NCI-H526 (cell line): ENCODE measurements at regions not wholly inside any gene's neighbourhood (a gene's known extent, or its start where the extent isn't known, plus 50 kb on each side); places are given as distances from the start of the nearest gene placed in this dataset.
"Not testable (repeated sequence)": the region's sequence is repeated elsewhere in the genome, so short reads cannot be mapped to it uniquely, and the experiment has no call there.

Experiments used
- DNase-seq, 2 experiments: peaks; one replicate each; lab custom pipeline; 2025; lab: John Stamatoyannopoulos, UW

DNA sequence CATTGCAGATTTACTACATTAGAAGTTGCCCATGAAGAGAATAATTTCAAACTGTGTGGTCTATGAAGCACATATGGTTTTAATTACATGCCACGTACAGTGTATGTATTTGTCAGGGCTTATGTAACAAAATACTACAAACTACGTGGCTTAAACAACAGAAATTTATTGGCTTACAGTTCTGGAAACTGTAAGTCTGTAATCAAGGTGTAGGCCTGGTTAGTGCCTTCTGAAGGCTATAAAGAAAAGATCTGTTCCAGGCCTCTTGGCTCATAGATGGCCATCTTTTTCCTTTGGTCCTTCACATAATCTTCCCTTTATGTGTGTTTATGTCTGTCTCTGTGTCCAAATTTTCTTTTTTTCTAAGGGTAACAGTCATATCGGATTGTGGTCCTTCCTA is 1160.2 kb downstream of the FAM133A start:
- no peak for DNase-seq

GRCh38 chrX:94850811-94851210 is 1176.8 kb downstream of the FAM133A start:
- DNase-seq = no peak

DNA sequence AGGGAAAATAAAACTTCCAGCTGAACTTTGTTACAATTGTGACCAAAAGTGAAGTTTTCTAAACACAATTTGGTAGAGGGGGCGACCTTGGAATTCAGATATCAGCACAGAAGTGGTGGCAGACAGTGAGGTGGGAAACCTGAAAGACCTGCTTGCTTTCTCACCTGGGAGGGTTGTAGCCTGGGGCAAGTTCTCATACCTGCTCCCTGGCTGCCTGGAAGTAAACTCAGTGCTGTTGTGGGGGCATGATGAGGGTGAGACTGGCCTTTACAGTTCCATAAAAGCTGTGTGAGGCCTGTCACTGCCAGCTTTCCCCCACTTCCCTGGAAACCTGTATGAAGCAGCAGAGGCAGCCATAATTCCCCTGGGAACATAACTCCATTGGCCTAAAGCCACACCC is 1180.2 kb downstream of the FAM133A start:
- no peak for DNase-seq

DNA sequence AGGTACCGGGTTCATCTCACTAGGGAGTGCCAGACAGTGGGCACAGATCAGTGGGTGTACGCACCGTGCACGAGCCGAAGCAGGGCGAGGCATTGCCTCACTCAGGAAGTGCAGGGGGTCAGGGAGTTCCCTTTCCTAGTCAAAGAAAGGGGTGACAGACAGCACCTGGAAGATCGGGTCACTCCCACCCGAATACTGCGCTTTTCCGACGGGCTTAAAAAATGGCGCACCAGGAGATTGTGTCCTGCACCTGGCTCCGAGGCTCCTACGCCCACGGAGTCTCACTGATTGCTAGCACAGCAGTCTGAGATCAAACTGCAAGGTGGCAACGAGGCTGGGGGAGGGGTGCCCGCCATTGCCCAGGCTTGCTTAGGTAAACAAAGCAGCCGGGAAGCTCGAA is 1188.5 kb downstream of the FAM133A start:
- not testable (repeated sequence) for DNase-seq

- no peak for DNase-seq
Measured at GRCh38 chrX:94871640-94872039, 1197.6 kb downstream of the FAM133A start.

DNA sequence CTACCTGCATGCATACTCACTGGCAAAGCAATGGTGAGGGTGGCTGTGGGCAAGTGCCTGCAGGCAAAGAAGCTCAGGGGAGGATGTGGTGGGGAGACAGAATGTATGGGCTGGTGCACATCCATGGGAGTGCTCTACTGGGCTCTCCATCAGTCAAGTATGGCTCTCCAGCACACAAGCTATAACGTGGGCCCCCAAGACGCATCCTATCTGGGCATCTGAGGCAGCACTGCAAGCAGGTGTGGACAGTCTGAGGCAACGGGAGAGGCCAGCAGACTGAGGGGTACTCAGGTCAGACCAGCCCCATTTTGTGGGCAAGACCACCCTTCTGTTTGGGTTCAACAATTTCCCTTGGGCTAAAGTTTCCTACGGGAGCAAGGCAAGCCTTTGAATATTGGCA is 1227.8 kb downstream of the FAM133A start:
- no peak for DNase-seq

- no peak for DNase-seq
Measured at GRCh38 chrX:94908171-94908570, 1234.2 kb downstream of the FAM133A start.

- DNase-seq = no peak
Measured at GRCh38 chrX:94908648-94909047, 1234.6 kb downstream of the FAM133A start.

DNA sequence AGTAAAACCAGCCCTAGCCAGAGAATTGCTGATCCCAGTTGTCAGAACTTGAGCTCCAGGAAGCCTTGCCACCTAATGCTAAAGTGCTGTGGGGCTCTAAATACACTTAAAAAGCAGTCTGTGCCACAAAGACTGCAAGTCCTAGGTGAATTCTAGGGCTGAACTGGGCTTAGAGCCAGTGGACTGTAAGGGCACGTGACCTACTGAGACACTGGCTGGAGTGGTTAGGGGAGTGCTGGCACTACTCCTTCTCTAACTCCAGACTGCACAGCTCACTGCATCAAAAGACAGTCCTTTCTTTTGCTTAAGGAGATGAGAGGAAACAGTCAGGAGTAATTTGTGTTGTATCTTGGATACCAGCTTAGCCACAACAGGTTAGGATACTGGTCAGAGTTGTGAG is 1240.2 kb downstream of the FAM133A start:
- DNase-seq = no peak

DNA sequence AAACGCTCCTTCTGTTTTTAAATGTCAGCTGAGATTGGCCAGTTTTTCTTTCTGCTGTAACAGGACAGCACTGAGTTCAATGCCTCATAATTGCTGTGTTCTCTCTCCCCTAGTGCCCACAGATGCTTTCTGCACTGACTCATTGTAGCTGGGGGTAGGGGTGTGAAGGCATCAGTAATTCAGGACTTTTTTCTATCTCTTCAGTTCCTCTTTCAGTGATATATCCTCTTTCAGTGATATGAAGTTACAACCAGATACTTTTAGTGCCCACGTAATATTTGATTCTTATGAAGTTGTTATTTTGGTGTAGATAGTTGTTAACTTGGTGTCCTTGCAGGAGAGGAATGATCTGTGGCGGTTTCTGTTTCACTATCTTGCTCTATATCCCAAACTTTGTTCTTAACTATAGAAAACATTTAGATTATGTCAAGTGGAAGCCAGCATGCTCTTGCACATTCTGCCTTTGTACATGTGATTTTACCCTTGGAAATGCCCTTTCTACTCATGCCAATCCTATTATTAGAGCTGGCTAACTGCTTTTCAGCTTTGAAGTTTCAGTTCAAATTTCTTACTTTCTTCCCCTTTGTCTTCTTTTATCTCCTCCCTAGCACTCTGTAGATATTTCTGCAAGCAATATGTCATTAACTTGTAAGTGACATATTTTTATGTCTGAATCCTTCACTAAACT is 1258.4 kb downstream of the FAM133A start:
- no peak for DNase-seq

DNA sequence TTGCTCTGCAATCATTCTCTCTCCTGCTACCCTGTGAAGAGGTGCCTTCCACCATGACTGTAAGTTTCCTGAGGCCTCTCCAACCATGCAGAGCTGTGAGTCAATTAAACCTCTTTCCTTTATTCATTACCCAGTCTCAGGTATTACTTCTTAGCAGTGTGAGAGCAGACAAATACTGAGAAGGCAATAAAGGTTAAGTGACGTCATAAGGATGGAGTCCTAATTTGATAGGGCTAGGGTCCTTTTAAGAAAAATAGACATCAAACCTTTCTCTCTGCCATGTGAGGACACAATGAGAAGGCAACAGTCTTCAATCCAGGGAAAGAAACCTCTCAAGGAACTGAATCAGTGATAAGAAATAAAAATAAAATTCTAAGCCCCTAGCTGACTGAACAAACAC is 1262.7 kb downstream of the FAM133A start:
- DNase-seq = no peak

GRCh38 chrX:94937491-94937890 is 1263.5 kb downstream of the FAM133A start:
- DNase-seq = no peak

DNA sequence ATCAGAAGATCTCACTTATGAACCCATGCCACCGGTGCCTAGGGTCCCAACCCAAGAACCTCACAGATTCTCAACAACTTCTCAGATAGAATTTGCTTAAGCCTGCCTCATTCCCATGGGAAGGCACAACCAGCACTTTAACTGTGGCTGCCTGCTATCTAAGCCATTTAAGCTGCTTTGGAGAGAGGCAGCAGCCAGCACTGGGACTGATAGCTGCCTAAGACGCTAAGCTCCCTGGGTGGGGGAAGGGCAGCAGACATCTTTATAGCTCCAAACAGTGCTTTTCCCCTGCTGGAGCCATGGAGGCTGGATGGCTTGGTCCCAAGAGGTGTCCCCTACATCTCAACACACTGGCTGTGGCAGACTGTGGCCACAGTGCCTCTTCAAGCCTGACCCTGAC is 1268.6 kb downstream of the FAM133A start:
- no peak for DNase-seq

- not testable (repeated sequence) for DNase-seq
Measured at GRCh38 chrX:94946137-94946536, 1272.1 kb downstream of the FAM133A start.

DNA sequence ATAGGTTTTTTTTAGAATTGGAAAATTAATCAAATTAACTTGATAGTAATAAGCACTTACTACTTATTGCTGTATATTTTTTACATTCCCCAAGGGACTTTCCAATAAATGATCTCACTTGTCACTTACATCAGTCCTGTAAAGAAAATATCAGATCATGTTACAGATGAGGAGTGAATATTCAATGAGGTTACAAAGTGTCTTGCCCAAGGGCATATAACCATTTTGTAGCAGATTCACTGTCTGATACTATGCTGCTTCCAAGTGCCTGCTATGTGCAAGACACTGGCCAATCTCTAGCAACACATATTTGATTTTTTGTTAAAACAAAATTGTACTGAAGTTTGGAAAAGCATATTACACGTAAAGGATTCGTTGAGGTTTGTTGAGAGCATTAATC is 1287.7 kb downstream of the FAM133A start:
- DNase-seq = peak in 1 of 2 experiments; percentile 8

- no peak for DNase-seq
Measured at GRCh38 chrX:94977562-94977961, 1303.6 kb downstream of the FAM133A start.

DNA sequence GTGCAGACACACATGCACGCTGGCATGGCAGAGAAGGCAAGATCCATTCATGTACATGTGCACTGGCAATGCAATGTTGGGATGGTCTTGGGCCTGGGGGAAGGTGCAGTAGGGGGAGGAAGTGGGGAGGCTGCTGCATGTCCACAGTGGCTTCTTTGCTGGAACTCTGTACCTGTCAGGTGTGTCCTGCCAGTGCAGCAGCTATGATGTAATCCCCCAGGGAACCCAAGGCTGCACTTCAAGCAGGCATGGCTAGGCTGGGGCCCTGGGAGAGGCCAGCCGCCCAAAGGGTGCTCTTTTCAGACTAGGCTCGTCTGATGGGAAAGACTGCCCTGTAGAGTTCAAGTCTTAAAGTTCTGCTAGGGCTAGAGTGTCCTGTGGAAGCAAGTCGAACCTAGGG is 1304.0 kb downstream of the FAM133A start:
- no peak for DNase-seq
